Gastroesophageal sphincter (tissue), 4 donors: ENCODE measurements at regions not wholly inside any gene's neighbourhood (a gene's known extent, or its start where the extent isn't known, plus 50 kb on each side); places are given as distances from the start of the nearest gene placed in this dataset.

Experiments used
- ATAC-seq: fragments of 150-250 bp; one replicate; pipeline ENCODE4 v1.9.1; 2016; ENCODE audit warnings: mild to moderate bottlenecking, moderate library complexity
- H3K27ac ChIP-seq, 4 donors: fragments of 200-600 bp; sonication (generic) in 3 of 4; 1 replicate in 3 of 4; 2 replicates in 1 of 4; pipeline ENCODE4 v1.5.1; 2016 to 2019
- H3K27me3 ChIP-seq: fragments of 200-600 bp; sonication (generic); one replicate; pipeline ENCODE4 v1.5.1; 2019
- H3K36me3 ChIP-seq, 2 donors: fragments of 200-600 bp; sonication (generic); one replicate each; pipeline ENCODE4 v1.5.1; 2019; ENCODE audit warnings: control low read depth in 1 of 2
- H3K4me1 ChIP-seq, 3 donors: fragments of 200-600 bp; sonication (generic); 1 replicate in 2 of 3; 2 replicates in 1 of 3; pipeline ENCODE4 v1.5.1; 2016 to 2019; ENCODE audit warnings: control low read depth in 2 of 3
- H3K4me3 ChIP-seq, 2 donors: fragments of 200-600 bp; sonication (generic); one replicate each; pipeline ENCODE4 v1.5.1; 2019; ENCODE audit warnings: mild to moderate bottlenecking in 1 of 2, moderate library complexity in 1 of 2
- H3K9me3 ChIP-seq, 3 donors: fragments of 200-600 bp; sonication (generic); one replicate each; pipeline ENCODE4 v1.5.1; 2017 to 2019; ENCODE audit warnings: control low read depth in 2 of 3
- EP300 ChIP-seq: sonication (generic); formaldehyde crosslinking; IDR thresholded peaks from one replicate; pipeline ENCODE4 v1.6.1; 2017; ENCODE audit warnings: antibody characterized with exemption, mild to moderate bottlenecking
- POLR2A ChIP-seq, 2 donors: fragments of 450-650 bp; IDR thresholded peaks; one replicate each; pipeline ENCODE4 v1.6.1; 2017; ENCODE audit warnings: antibody characterized with exemption in 2 of 2, mild to moderate bottlenecking in 2 of 2, moderate library complexity in 1 of 2
- POLR2AphosphoS5 ChIP-seq: sonication (generic); formaldehyde crosslinking; IDR thresholded peaks from one replicate; pipeline ENCODE4 v1.6.1; 2017; ENCODE audit warnings: antibody characterized with exemption
- WGBS, 2 donors: methylation state at CpG; one replicate each; pipeline ENCODE4 v1.1.5; 2018; ENCODE audit warnings: low coverage in 1 of 2; 5-methylcytosine and 5-hydroxymethylcytosine counted together
- TF ChIP-seq, protein P1 (sequence below), 4 experiments: fragments of 200-600 bp in 2 of 4; fragments of 450-650 bp in 2 of 4; sonication (generic) in 1 of 4; IDR thresholded peaks; one replicate each; pipeline ENCODE4 v1.5.1; 2017 to 2019; ENCODE audit warnings: antibody characterized with exemption in 4 of 4, mild to moderate bottlenecking in 2 of 4, moderate library complexity in 2 of 4

DNA sequence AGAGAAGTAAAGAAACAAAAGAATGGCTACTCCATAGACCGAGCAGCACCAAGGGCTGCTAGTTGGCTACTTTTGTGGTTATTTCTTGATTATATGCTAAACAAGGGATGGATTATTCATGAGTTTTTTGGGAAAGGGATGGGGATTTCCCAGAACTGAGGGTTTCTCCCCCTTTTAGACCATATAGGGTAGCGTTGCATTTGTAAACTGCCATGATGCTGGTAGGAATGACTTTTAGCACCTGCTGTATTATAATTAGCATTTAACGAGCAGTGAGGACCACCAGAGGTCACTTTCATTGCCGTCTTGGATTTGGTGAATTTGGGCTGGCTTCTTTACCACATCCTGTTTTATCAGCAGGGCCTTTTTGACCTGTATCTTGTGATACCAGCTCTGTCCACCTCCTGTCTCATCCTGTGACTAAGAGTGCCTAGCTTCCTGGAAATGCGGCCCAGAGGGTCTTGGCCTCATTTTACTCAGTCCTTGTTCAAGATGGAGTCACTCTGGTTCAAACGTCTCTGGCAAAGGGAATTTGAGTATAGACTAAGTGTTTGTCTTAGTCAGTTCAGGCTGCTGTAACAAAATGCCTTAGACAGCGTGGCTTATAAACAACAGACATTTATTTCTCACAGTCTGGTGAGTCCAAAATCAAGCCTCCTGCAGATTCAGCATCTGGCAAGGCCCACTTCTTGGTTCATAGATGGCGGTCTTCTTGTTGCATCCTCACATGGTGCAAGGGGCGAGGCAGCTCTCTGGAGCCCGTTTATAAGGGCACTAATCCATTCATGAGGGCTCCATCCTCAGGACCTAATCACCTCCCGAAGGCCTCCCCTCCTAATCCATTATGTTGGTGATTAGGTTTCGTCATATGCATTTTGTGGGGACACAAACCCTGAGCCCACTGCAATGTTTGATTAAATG lies 348.3 kb upstream of the SFSWAP start:
- H3K27me3 ChIP-seq, result peaks cover 46% of the 10 kb centered on the region
- H3K36me3 ChIP-seq, result no peaks in the 10 kb centered on the region
- H3K4me3 ChIP-seq, result no peak overlapping the region
- no peak for ATAC-seq
- no peak overlapping the region for H3K27ac ChIP-seq
- H3K9me3 ChIP-seq, result no peaks in the 10 kb centered on the region
- TF ChIP-seq POLR2A (IDR thresholded peaks at IDR 0.05) (no peak), POLR2AphosphoS5 (no peak), EP300 (no peak)
- TF ChIP-seq, protein P1, sequence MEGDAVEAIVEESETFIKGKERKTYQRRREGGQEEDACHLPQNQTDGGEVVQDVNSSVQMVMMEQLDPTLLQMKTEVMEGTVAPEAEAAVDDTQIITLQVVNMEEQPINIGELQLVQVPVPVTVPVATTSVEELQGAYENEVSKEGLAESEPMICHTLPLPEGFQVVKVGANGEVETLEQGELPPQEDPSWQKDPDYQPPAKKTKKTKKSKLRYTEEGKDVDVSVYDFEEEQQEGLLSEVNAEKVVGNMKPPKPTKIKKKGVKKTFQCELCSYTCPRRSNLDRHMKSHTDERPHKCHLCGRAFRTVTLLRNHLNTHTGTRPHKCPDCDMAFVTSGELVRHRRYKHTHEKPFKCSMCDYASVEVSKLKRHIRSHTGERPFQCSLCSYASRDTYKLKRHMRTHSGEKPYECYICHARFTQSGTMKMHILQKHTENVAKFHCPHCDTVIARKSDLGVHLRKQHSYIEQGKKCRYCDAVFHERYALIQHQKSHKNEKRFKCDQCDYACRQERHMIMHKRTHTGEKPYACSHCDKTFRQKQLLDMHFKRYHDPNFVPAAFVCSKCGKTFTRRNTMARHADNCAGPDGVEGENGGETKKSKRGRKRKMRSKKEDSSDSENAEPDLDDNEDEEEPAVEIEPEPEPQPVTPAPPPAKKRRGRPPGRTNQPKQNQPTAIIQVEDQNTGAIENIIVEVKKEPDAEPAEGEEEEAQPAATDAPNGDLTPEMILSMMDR (IDR thresholded peaks at IDR 0.05), result no peak
- 63 to 80% methylated on average over 7 to 12 of the region's 12 CpGs for WGBS, 2 donors
- no peaks in the 10 kb centered on the region for H3K4me1 ChIP-seq

DNA sequence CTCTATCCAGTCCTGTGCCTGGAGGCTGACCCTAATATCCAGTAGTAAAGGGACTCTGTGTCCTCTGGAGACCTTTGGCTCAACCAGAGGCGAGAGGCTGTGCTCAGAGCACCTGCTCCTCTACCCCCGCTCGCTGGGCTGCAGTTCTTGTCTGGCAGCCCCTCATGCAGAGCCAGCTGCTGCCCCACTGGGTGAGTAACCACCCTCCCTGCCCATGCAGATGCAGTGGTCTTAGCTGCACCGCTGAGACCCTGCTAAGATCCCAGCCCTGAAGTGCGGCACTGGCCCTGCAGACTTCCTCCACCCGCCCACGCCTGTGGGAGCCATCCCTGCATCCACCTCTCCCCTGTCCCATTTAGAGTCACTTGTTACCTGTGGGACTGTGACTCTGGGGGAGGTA lies 347.5 kb upstream of the SFSWAP start:
- no peaks in the 10 kb centered on the region for H3K4me1 ChIP-seq
- H3K27me3 ChIP-seq, result peaks cover 46% of the 10 kb centered on the region
- H3K27ac ChIP-seq, result no peak overlapping the region
- no peaks in the 10 kb centered on the region for H3K36me3 ChIP-seq
- TF ChIP-seq POLR2AphosphoS5 (no peak), EP300 (no peak), POLR2A (IDR thresholded peaks at IDR 0.05) (no peak)
- TF ChIP-seq, protein P1 (IDR thresholded peaks at IDR 0.05), result no peak
- WGBS, 2 donors, result 70 to 100% methylated on average over 1 to 4 of the region's 7 CpGs
- no peak overlapping the region for H3K4me3 ChIP-seq
- no peak for ATAC-seq
- no peaks in the 10 kb centered on the region for H3K9me3 ChIP-seq

DNA sequence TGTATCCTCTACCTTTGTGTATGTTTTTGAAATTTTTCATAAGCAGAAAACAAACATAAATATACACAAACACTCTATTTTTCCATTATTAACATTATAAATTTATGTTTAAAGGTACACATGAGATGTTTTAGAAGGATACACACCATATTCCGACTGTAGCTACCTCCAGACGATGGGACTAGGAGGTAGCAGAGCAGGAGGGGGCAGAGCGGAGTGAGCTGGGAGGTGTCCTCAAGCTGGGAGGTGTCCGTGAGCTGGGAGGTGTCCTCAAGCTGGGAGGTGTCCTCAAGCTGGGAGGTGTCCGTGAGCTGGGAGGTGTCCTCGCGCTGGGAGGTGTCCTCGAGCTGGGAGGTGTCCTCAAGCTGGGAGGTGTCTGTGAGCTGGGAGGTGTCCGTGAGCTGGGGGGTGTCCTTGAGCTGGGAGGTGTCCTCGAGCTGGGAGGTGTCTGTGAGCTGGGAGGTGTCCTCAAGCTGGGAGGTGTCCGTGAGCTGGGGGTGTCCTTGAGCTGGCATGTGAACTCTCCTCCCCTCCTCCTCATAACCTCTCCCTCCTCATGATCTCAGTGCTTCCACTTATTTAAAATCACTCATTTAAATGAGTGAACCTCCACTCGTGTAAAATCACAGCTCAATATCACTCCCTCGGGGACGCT lies 346.9 kb upstream of the SFSWAP start:
- peaks cover 46% of the 10 kb centered on the region for H3K27me3 ChIP-seq
- TF ChIP-seq POLR2AphosphoS5, result no peak
- TF ChIP-seq EP300, result no peak
- no peak for TF ChIP-seq POLR2A (IDR thresholded peaks at IDR 0.05)
- TF ChIP-seq, protein P1 (IDR thresholded peaks at IDR 0.05), result no peak
- no peak for ATAC-seq
- H3K4me1 ChIP-seq, result no peaks in the 10 kb centered on the region
- H3K4me3 ChIP-seq, result no peak overlapping the region
- 66 to 70% methylated on average over 4 to 12 of the region's 14 CpGs for WGBS, 2 donors
- no peak overlapping the region for H3K27ac ChIP-seq
- no peaks in the 10 kb centered on the region for H3K36me3 ChIP-seq
- no peaks in the 10 kb centered on the region for H3K9me3 ChIP-seq

DNA sequence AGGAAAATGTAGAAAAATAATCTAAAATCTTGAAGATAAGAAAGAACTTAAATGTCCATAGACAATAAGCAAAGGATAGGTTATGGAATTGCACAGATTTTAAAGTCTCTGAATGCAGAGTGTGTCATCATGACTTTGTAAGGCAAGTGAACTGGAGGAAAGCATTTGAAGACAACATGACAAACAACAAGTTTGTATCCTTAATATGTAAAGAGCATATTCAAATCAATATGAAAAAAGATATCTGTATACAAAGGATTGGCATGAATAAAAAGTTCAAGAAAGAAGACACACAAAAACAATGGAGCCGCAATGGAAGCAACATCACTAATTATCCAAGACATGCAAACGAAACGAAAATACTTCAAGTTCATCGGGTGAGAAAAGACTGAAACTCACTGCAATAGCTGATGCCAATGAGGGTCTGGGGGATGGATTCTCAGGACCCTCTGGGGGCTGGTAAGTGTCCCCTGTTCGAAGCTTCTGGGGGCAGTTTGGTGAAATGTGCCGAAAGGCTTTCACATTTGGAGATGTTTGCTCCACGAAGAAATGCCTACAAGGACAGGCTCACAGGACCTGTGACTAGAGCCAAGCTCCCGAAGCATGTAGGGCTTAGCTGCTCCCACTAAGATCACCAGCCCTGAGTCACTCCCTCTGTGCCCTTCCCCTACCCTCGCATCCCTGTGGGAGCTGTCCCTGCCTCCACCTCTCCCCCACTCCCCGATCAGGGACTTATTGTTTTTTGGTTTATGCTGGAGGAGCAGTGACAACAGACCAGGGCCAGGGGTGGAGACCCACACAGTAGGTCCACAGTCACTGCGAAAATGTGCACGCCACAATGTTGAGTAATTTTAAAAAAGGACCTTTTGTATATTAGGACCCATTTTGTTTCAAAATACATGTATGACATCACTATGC lies 345.7 kb upstream of the SFSWAP start:
- TF ChIP-seq EP300, result no peak
- TF ChIP-seq, protein P1 (IDR thresholded peaks at IDR 0.05), result no peak
- no peak for TF ChIP-seq POLR2A (IDR thresholded peaks at IDR 0.05)
- no peak for TF ChIP-seq POLR2AphosphoS5
- 81 to 83% methylated on average over 10 to 12 of the region's 12 CpGs for WGBS, 2 donors

More for the DNA sequence above, 345.7 kb upstream of the SFSWAP start:
- Histone ChIP-seq H3K36me3 (no peaks in the 10 kb centered on the region), H3K4me3 (no peak overlapping the region), H3K9me3 (no peaks in the 10 kb centered on the region), H3K4me1 (no peaks in the 10 kb centered on the region), H3K27ac (no peak overlapping the region), H3K27me3 (peaks cover 42% of the 10 kb centered on the region)
- no peak for ATAC-seq
